ENCODE measurements at regions not wholly inside any gene's neighbourhood (a gene's known extent, or its start where the extent isn't known, plus 50 kb on each side); places are given as distances from the start of the nearest gene placed in this dataset.

DNA sequence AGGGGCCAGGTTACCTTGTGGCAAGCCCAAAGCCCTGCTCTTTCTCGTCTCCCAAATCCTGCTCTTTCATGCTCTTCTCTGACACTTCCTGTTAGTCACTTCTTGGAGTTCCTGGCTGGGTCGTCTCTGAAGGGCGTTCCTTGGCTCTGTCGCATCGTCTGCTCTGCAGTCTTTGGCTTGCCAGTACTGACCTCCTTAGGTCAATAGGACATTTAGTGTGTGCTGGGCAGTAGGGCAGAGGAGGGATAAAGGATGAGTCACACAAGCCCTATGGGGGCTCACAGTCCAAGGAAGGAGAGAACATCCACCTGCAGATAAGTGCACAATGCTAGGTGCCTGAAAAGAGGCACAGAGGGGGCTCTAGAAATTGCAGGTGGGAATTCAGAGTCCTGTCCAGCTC, 87.5 kb downstream of the FAM43A start:
- TF ChIP-seq, protein P1, sequence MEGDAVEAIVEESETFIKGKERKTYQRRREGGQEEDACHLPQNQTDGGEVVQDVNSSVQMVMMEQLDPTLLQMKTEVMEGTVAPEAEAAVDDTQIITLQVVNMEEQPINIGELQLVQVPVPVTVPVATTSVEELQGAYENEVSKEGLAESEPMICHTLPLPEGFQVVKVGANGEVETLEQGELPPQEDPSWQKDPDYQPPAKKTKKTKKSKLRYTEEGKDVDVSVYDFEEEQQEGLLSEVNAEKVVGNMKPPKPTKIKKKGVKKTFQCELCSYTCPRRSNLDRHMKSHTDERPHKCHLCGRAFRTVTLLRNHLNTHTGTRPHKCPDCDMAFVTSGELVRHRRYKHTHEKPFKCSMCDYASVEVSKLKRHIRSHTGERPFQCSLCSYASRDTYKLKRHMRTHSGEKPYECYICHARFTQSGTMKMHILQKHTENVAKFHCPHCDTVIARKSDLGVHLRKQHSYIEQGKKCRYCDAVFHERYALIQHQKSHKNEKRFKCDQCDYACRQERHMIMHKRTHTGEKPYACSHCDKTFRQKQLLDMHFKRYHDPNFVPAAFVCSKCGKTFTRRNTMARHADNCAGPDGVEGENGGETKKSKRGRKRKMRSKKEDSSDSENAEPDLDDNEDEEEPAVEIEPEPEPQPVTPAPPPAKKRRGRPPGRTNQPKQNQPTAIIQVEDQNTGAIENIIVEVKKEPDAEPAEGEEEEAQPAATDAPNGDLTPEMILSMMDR (IDR thresholded peaks at IDR 0.05; ENCODE audit: low read length): no peak
- TF ChIP-seq EZH2phosphoT487 (IDR thresholded peaks at IDR 0.05; ENCODE audit: low read length): no peak
- TF ChIP-seq EZH2 (optimal IDR thresholded peaks at IDR 0.05; ENCODE audit: low read depth, low read length): no peak

All from MM.1S (cell line).